H1 (cell line): ENCODE measurements at regions not wholly inside any gene's neighbourhood (a gene's known extent, or its start where the extent isn't known, plus 50 kb on each side); places are given as distances from the start of the nearest gene placed in this dataset.

Experiments used
- BACH1 ChIP-seq: IDR thresholded peaks from 2 replicates; pipeline ENCODE4 v1.6.1; 2012; ENCODE audit warnings: low read length, improper control_type of control experiment
- CHD2 ChIP-seq: IDR thresholded peaks from 2 replicates; pipeline ENCODE4 v1.6.1; 2012; ENCODE audit warnings: low read length, improper control_type of control experiment
- RNF2 ChIP-seq: fragments of 200-900, 300-1000 bp; sonication (generic); IDR thresholded peaks from 2 replicates; pipeline ENCODE4 v1.7.1; 2016; ENCODE audit warnings: borderline replicate concordance, low read depth, mild to moderate bottlenecking, antibody characterized with exemption, low read length; ENCODE audit not compliant: poor library complexity, severe bottlenecking; ENCODE audit errors: missing control alignments
- SP2 ChIP-seq: IDR thresholded peaks from 2 replicates; pipeline ENCODE4 v1.6.1; 2012; ENCODE audit warnings: mild to moderate bottlenecking, low read length, inconsistent platforms
- SUZ12 ChIP-seq: fragments of 200-600 bp; sonication (generic); IDR thresholded peaks from 2 replicates; pipeline ENCODE4 v1.6.1; 2012; ENCODE audit warnings: mild to moderate bottlenecking, inconsistent platforms, low read length, moderate library complexity, mixed read lengths
- USF2 ChIP-seq: IDR thresholded peaks from 2 replicates; pipeline ENCODE4 v1.6.1; 2011; ENCODE audit warnings: low read length, improper control_type of control experiment

GRCh38 chr2:49278141-49278540 lies 123.8 kb upstream of the FSHR start (continued):
- TF ChIP-seq CHD2 (no peak), SP2 (no peak), RNF2 (no peak), SUZ12 (no peak), BACH1 (no peak), USF2 (no peak)
- TF ChIP-seq, all 59 proteins: peak for 0
